ENCODE measurements at regions not wholly inside any gene's neighbourhood (a gene's known extent, or its start where the extent isn't known, plus 50 kb on each side); places are given as distances from the start of the nearest gene placed in this dataset.
A peak's percentile ranks its signal among the peaks of the same experiment; 100 is the strongest.

DNA sequence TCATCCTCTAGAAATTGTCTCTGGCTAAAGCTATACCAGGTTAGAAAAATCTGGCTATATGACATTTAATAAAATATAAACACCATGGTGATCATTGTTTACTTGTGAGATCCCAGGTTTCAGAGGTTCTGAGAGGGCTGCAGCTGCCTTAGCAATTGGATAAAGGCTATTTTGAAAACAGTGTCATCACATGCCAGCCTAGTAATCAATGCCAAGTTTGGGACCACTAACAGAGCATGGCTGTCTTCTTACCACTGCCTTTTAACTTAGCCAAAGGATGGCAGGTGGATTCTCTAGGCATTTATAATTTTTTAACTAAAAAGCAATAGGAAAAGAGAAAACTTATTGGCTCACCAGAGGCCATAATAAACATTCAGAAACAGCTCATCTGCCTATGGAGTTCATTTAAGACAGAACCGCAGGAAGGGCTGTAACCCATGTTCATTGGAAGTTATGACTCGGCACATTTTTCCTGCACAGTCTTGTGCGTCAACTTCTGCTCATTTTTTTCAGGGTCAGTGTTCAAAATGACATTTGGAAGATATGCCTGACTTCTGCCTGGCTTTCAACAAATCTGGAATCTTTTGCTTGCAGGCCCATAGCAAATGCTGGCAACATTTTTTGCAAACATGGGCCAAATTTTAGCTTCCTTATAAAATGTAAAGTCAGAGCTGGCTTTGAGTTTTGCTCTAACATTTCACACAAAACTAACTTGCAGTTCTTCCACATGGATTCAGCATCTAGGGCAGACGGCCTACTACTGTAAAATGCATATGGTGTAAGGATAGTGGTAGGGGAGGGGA lies 476.0 kb upstream of the TBL1XR1 start:
- DNase-seq (ENCODE audit: low spot score) = peak; percentile 43

GRCh38 chr3:177674186-177674585 lies 476.9 kb upstream of the TBL1XR1 start:
- DNase-seq (ENCODE audit: low spot score) = no peak

- no peak for DNase-seq (ENCODE audit: low spot score)
Measured at GRCh38 chr3:177676148-177676547, 478.9 kb upstream of the TBL1XR1 start.

- DNase-seq (ENCODE audit: low spot score) = no peak
Measured at GRCh38 chr3:177676947-177677587, 479.8 kb upstream of the TBL1XR1 start.

GRCh38 chr3:177679568-177680471 lies 482.5 kb upstream of the TBL1XR1 start:
- DNase-seq (ENCODE audit: low spot score) = peak; percentile 41

DNA sequence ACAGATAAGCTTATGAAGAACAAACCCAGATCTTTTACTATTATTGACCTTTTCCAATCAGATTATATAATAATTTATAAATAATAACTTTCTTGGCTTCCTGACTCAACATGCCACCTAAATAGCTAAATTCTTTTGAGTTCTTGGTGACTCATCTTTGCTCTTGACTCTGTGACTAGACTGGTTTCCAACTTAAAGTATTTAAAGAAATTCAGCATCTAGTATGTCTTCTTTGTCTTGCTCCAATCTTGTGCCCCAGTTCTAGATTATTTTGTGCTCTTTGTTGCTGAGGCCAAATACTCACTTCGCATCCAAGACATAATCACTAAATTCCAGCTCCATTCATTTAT lies 483.2 kb upstream of the TBL1XR1 start:
- no peak for DNase-seq (ENCODE audit: low spot score)

- DNase-seq (ENCODE audit: low spot score) = no peak
Measured at GRCh38 chr3:177681156-177681555, 483.9 kb upstream of the TBL1XR1 start.

GRCh38 chr3:177681852-177682251 lies 484.6 kb upstream of the TBL1XR1 start:
- DNase-seq (ENCODE audit: low spot score) = no peak

GRCh38 chr3:177683586-177683985 lies 486.3 kb upstream of the TBL1XR1 start:
- DNase-seq (ENCODE audit: low spot score) = no peak

- DNase-seq (ENCODE audit: low spot score) = no peak
Measured at GRCh38 chr3:177686671-177687070, 489.4 kb upstream of the TBL1XR1 start.

- no peak for DNase-seq (ENCODE audit: low spot score)
Measured at GRCh38 chr3:177687291-177687690, 490.0 kb upstream of the TBL1XR1 start.

GRCh38 chr3:177688152-177688551 lies 490.9 kb upstream of the TBL1XR1 start:
- DNase-seq (ENCODE audit: low spot score) = no peak

DNA sequence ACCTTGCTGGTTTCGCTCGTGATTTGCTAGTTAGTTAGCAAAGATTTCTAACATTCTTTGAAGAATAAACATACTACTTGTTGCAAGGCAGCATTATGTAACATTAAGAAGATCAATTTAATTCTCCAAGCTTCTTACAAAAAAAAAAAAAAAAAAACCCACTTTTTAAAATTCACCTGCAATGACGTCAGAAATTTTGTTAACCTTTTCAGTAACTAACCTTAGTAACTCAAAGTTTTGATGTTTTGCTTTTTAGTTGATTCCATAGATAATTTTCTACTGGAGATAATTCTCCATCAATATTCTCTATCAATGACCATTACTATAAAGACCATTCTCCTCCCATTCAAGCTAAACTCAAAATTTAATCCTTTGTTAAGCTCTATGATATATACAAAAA lies 491.8 kb upstream of the TBL1XR1 start:
- no peak for DNase-seq (ENCODE audit: low spot score)

DNA sequence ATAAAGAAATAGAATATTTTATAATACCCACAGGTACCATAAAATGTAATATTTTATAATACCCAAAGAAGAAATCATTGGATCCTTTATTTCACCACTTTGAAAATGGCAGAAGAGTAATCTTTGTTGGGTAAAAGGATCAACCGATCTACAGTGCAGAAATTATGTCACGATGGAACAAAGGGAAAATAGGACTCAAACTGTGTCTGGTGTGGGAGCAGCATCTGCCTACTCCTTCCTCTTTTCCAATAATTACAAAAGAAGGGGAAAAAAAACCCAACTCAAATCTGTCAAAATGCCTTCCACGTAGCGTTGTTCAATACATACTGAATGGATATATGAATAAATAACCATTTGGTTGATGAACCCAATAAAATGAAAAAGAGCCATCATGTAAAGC lies 492.6 kb upstream of the TBL1XR1 start:
- DNase-seq (ENCODE audit: low spot score) = no peak

GRCh38 chr3:177690306-177690705 lies 493.0 kb upstream of the TBL1XR1 start:
- no peak for DNase-seq (ENCODE audit: low spot score)

- DNase-seq (ENCODE audit: low spot score) = no peak
Measured at GRCh38 chr3:177692304-177692975, 495.2 kb upstream of the TBL1XR1 start.

- DNase-seq (ENCODE audit: low spot score) = peak; percentile 30
Measured at GRCh38 chr3:177693616-177694264, 496.5 kb upstream of the TBL1XR1 start.

- peak; percentile 83 for DNase-seq (ENCODE audit: low spot score)
Measured at GRCh38 chr3:177694316-177694715, 497.0 kb upstream of the TBL1XR1 start.

- no peak for DNase-seq (ENCODE audit: low spot score)
Measured at GRCh38 chr3:177694951-177695350, 497.7 kb upstream of the TBL1XR1 start.

DNA sequence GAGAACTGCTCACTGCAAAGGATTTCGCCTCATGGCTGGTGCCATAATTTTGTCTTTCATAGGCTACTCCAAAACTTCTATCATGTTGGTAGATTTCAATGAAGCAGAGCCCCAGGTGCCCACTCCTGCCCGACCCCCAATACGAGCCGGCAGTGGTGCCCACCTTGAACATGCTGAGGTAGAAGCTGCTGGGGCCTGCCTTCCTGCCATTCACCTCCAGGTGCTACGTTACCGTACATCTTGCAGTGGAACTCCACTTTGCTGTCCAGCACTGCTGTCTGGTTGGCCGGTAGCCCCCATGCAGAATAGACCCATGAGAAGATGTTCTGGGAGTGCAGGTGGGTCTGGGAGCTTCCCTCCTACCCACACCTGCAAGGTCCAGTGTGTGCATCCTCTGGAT lies 502.8 kb upstream of the TBL1XR1 start:
- DNase-seq (ENCODE audit: low spot score) = no peak

DNA sequence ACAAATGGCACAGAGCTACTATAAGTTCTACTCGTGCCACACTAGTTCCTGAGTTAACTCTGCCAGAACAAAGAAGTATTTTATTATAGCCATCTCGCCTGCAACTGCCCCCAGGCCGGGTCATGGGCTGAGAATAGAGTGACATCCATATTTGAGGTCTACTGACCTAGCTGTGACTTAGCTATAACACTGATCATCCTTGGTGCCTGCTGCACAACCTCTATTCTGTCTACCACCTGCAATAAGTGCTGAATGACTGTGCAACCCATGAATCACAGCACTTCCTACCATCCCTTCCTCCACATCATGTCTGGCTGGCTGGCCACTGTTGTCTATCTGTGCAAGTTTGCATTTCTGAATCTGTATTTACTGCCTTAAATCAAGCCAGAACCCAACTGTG lies 506.5 kb upstream of the TBL1XR1 start:
- no peak for DNase-seq (ENCODE audit: low spot score)
